HEK293 (cell line): ENCODE measurements at regions not wholly inside any gene's neighbourhood (a gene's known extent, or its start where the extent isn't known, plus 50 kb on each side); places are given as distances from the start of the nearest gene placed in this dataset.

Experiments used
- CTCF ChIA-PET: fragments of 350-600 bp; formaldehyde crosslinking; extraction: SDS; loops from one replicate; lab custom pipeline; 2021; ENCODE audit warnings: antibody characterized with exemption; lab: Yijun Ruan, JAX
- POLR2A ChIA-PET: fragments of 300-600 bp; formaldehyde crosslinking; extraction: SDS; loops from one replicate; lab custom pipeline; 2020; ENCODE audit warnings: antibody characterized with exemption, inconsistent platforms; lab: Yijun Ruan, JAX
- H3K27ac ChIP-seq: fragments of 200-500 bp; sonication (Bioruptor generic); 2 replicates; pipeline ENCODE4 v1.5.1; 2014; ENCODE audit warnings: low read depth, low read length, control low read depth, inconsistent platforms; ENCODE audit errors: extremely low read depth
- H3K36me3 ChIP-seq, 2 experiments: fragments of 200-500 bp in 1 of 2; sonication (Bioruptor generic) in 1 of 2; 1 replicate in 1 of 2; 2 replicates in 1 of 2; pipeline ENCODE4 v1.5.1; 2014 to 2017; ENCODE audit warnings: inconsistent platforms in 2 of 2, low read length in 2 of 2; ENCODE audit not compliant: control insufficient read depth in 2 of 2, insufficient read depth in 1 of 2
- H3K4me1 ChIP-seq: fragments of 200-500 bp; sonication (Bioruptor generic); 2 replicates; pipeline ENCODE4 v1.5.1; 2014; ENCODE audit warnings: mild to moderate bottlenecking, low read length, inconsistent platforms; ENCODE audit not compliant: control insufficient read depth, insufficient read depth
- H3K4me3 ChIP-seq: 2 replicates; pipeline ENCODE4 v1.5.1; 2011; ENCODE audit warnings: low read depth, mild to moderate bottlenecking, control low read depth, low read length, moderate library complexity
- H3K9me3 ChIP-seq: fragments of 200-500 bp; sonication (Bioruptor generic); 2 replicates; pipeline ENCODE4 v1.5.1; 2014; ENCODE audit warnings: low read depth, low read length, inconsistent platforms; ENCODE audit not compliant: control insufficient read depth, insufficient read depth
- FEZF1 ChIP-seq: fragments of 450-650 bp; formaldehyde crosslinking; IDR thresholded peaks from 2 replicates; pipeline ENCODE4 v1.5.1; 2016; ENCODE audit warnings: missing biosample characterization, missing genetic modification characterization
- GLI2 ChIP-seq: fragments of 450-650 bp; formaldehyde crosslinking; IDR thresholded peaks from 2 replicates; pipeline ENCODE4; 2017; ENCODE audit warnings: missing biosample characterization, missing genetic modification characterization, low read depth, borderline replicate concordance
- KLF17 ChIP-seq: fragments of 450-650 bp; formaldehyde crosslinking; IDR thresholded peaks from 2 replicates; pipeline ENCODE4 v1.5.1; 2016; ENCODE audit warnings: missing biosample characterization, missing genetic modification characterization
- ZBTB21 ChIP-seq: fragments of 450-650 bp; formaldehyde crosslinking; IDR thresholded peaks from 2 replicates; pipeline ENCODE4 v1.5.1; 2017; ENCODE audit warnings: missing biosample characterization, missing genetic modification characterization
- ZNF2 ChIP-seq: fragments of 450-650 bp; formaldehyde crosslinking; IDR thresholded peaks from 2 replicates; pipeline ENCODE4 v1.5.1; 2016; ENCODE audit warnings: missing biosample characterization, missing genetic modification characterization
- ZNF202 ChIP-seq: fragments of 450-650 bp; formaldehyde crosslinking; IDR thresholded peaks from 2 replicates; pipeline ENCODE4 v1.5.1; 2016; ENCODE audit warnings: missing biosample characterization, missing genetic modification characterization, borderline replicate concordance
- ZNF404 ChIP-seq: fragments of 450-650 bp; formaldehyde crosslinking; IDR thresholded peaks from 2 replicates; pipeline ENCODE4 v1.5.1; 2017; ENCODE audit warnings: missing biosample characterization, missing genetic modification characterization
- ZNF561 ChIP-seq: fragments of 450-650 bp; IDR thresholded peaks from 2 replicates; pipeline ENCODE4 v1.5.1; 2018; ENCODE audit warnings: missing biosample characterization, missing genetic modification characterization, borderline replicate concordance
- ZNF658 ChIP-seq: fragments of 450-650 bp; formaldehyde crosslinking; IDR thresholded peaks from 2 replicates; pipeline ENCODE4; 2016; ENCODE audit warnings: missing biosample characterization, missing genetic modification characterization
- ZNF677 ChIP-seq: fragments of 450-650 bp; IDR thresholded peaks from 2 replicates; pipeline ENCODE4 v1.5.0; 2018; ENCODE audit warnings: missing biosample characterization, mild to moderate bottlenecking, missing genetic modification characterization, moderate library complexity
- ZNF776 ChIP-seq: fragments of 450-650 bp; formaldehyde crosslinking; IDR thresholded peaks from 2 replicates; pipeline ENCODE4 v1.5.0; 2017; ENCODE audit warnings: missing biosample characterization, missing genetic modification characterization, borderline replicate concordance
- ZNF785 ChIP-seq: fragments of 450-650 bp; formaldehyde crosslinking; IDR thresholded peaks from 2 replicates; pipeline ENCODE4 v1.5.1; 2016; ENCODE audit warnings: missing biosample characterization, missing genetic modification characterization
- ZSCAN5A ChIP-seq: fragments of 450-650 bp; formaldehyde crosslinking; IDR thresholded peaks from 2 replicates; pipeline ENCODE4 v1.5.1; 2016; ENCODE audit warnings: missing biosample characterization, missing genetic modification characterization
- TF ChIP-seq, protein P1 (sequence below): fragments of 450-650 bp; formaldehyde crosslinking; IDR thresholded peaks from 2 replicates; pipeline ENCODE4 v1.5.1; 2016; ENCODE audit warnings: missing biosample characterization, missing genetic modification characterization
- TF ChIP-seq, protein P2 (sequence below): fragments of 450-650 bp; formaldehyde crosslinking; optimal IDR thresholded peaks from 2 replicates; pipeline ENCODE3; 2016; ENCODE audit warnings: missing biosample characterization, mild to moderate bottlenecking, missing genetic modification characterization
- TF ChIP-seq, protein P3 (sequence below): fragments of 450-650 bp; formaldehyde crosslinking; IDR thresholded peaks from 2 replicates; pipeline ENCODE4 v1.5.1; 2016; ENCODE audit warnings: missing biosample characterization, missing genetic modification characterization, low read depth
- TF ChIP-seq, protein P4 (sequence below): fragments of 450-650 bp; formaldehyde crosslinking; IDR thresholded peaks from 2 replicates; pipeline ENCODE4 v1.5.1; 2016; ENCODE audit warnings: missing biosample characterization, missing genetic modification characterization

- Histone ChIP-seq H3K36me3 (no peaks in the 10 kb centered on the region), H3K27ac (no peak overlapping the region), H3K4me3 (no peak overlapping the region), H3K4me1 (no peaks in the 10 kb centered on the region), H3K9me3 (no peaks in the 10 kb centered on the region)
- POLR2A ChIA-PET = no interaction called here
- CTCF ChIA-PET = no interaction called here
- no peak for TF ChIP-seq ZNF658
- TF ChIP-seq ZNF776 (tag by site-specific recombination) = no peak
- no peak for TF ChIP-seq ZSCAN5A (tag by site-specific recombination)
These were observed 560.8 kb downstream of the BNC2 start for GRCh38 chr9:16309469-16310271.

GRCh38 chr9:16310278-16311110 lies 560.0 kb downstream of the BNC2 start:
- no peaks in the 10 kb centered on the region for H3K36me3 ChIP-seq
- no peak overlapping the region for H3K4me3 ChIP-seq
- CTCF ChIA-PET = no interaction called here
- H3K27ac ChIP-seq = no peak overlapping the region
- no peaks in the 10 kb centered on the region for H3K9me3 ChIP-seq
- TF ChIP-seq ZBTB21 (tag by site-specific recombination) (no peak), ZNF785 (no peak), ZNF404 (tag by site-specific recombination) (no peak), ZNF2 (tag by site-specific recombination) (no peak), GLI2 (no peak), FEZF1 (tag by site-specific recombination) (no peak), ZNF202 (tag by site-specific recombination) (no peak), ZNF561 (tag by site-specific recombination) (no peak), KLF17 (tag by site-specific recombination) (no peak), ZNF677 (no peak)
- TF ChIP-seq, protein P1, sequence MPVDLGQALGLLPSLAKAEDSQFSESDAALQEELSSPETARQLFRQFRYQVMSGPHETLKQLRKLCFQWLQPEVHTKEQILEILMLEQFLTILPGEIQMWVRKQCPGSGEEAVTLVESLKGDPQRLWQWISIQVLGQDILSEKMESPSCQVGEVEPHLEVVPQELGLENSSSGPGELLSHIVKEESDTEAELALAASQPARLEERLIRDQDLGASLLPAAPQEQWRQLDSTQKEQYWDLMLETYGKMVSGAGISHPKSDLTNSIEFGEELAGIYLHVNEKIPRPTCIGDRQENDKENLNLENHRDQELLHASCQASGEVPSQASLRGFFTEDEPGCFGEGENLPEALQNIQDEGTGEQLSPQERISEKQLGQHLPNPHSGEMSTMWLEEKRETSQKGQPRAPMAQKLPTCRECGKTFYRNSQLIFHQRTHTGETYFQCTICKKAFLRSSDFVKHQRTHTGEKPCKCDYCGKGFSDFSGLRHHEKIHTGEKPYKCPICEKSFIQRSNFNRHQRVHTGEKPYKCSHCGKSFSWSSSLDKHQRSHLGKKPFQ = no peak
- TF ChIP-seq, protein P2, sequence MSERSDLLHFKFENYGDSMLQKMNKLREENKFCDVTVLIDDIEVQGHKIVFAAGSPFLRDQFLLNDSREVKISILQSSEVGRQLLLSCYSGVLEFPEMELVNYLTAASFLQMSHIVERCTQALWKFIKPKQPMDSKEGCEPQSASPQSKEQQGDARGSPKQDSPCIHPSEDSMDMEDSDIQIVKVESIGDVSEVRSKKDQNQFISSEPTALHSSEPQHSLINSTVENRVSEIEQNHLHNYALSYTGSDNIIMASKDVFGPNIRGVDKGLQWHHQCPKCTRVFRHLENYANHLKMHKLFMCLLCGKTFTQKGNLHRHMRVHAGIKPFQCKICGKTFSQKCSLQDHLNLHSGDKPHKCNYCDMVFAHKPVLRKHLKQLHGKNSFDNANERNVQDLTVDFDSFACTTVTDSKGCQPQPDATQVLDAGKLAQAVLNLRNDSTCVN (tag by site-specific recombination) = no peak
- TF ChIP-seq, protein P3, sequence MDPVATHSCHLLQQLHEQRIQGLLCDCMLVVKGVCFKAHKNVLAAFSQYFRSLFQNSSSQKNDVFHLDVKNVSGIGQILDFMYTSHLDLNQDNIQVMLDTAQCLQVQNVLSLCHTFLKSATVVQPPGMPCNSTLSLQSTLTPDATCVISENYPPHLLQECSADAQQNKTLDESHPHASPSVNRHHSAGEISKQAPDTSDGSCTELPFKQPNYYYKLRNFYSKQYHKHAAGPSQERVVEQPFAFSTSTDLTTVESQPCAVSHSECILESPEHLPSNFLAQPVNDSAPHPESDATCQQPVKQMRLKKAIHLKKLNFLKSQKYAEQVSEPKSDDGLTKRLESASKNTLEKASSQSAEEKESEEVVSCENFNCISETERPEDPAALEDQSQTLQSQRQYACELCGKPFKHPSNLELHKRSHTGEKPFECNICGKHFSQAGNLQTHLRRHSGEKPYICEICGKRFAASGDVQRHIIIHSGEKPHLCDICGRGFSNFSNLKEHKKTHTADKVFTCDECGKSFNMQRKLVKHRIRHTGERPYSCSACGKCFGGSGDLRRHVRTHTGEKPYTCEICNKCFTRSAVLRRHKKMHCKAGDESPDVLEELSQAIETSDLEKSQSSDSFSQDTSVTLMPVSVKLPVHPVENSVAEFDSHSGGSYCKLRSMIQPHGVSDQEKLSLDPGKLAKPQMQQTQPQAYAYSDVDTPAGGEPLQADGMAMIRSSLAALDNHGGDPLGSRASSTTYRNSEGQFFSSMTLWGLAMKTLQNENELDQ (tag by site-specific recombination) = no peak
- TF ChIP-seq, protein P4, sequence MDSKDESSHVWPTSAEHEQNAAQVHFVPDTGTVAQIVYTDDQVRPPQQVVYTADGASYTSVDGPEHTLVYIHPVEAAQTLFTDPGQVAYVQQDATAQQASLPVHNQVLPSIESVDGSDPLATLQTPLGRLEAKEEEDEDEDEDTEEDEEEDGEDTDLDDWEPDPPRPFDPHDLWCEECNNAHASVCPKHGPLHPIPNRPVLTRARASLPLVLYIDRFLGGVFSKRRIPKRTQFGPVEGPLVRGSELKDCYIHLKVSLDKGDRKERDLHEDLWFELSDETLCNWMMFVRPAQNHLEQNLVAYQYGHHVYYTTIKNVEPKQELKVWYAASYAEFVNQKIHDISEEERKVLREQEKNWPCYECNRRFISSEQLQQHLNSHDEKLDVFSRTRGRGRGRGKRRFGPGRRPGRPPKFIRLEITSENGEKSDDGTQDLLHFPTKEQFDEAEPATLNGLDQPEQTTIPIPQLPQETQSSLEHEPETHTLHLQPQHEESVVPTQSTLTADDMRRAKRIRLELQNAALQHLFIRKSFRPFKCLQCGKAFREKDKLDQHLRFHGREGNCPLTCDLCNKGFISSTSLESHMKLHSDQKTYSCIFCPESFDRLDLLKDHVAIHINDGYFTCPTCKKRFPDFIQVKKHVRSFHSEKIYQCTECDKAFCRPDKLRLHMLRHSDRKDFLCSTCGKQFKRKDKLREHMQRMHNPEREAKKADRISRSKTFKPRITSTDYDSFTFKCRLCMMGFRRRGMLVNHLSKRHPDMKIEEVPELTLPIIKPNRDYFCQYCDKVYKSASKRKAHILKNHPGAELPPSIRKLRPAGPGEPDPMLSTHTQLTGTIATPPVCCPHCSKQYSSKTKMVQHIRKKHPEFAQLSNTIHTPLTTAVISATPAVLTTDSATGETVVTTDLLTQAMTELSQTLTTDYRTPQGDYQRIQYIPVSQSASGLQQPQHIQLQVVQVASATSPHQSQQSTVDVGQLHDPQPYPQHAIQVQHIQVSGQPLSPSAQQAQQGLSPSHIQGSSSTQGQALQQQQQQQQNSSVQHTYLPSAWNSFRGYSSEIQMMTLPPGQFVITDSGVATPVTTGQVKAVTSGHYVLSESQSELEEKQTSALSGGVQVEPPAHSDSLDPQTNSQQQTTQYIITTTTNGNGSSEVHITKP (tag by site-specific recombination) = no peak
- TF ChIP-seq, all 188 proteins: peak for 0
- H3K4me1 ChIP-seq = no peaks in the 10 kb centered on the region
- POLR2A ChIA-PET = no interaction called here
